GM23338 (cell line): ENCODE measurements at regions not wholly inside any gene's neighbourhood (a gene's known extent, or its start where the extent isn't known, plus 50 kb on each side); places are given as distances from the start of the nearest gene placed in this dataset.

ENCODE experiments used
- ATAC-seq: fragments of 200-7000 bp; cut with Tn5 transposase; 3 replicates; pipeline ENCODE4 v1.9.1; 2020
- DNase-seq: peaks from one replicate; pipeline ENCODE4 v3.0.0-alpha.2; 2015; ENCODE audit warnings: low spot score
- H2AFZ ChIP-seq: fragments of 200-600 bp; sonication (generic); 2 replicates; pipeline ENCODE4 v1.8.0; 2016; ENCODE audit warnings: antibody characterized with exemption, mild to moderate bottlenecking, moderate library complexity
- H3F3A ChIP-seq: fragments of 200-600 bp; sonication (generic); replicated peaks from 2 replicates; pipeline ENCODE4 v1.8.0; 2017; ENCODE audit warnings: antibody characterized with exemption, mixed run types, low read depth
- H3K27ac ChIP-seq: fragments of 200-600 bp; sonication (generic); 2 replicates; pipeline ENCODE4 v1.6.1; 2016; ENCODE audit warnings: low read depth
- H3K27me3 ChIP-seq: fragments of 200-600 bp; sonication (generic); 2 replicates; pipeline ENCODE4 v1.8.0; 2016; ENCODE audit warnings: mild to moderate bottlenecking, mixed run types, moderate library complexity; ENCODE audit not compliant: insufficient read depth
- H3K36me3 ChIP-seq: fragments of 200-600 bp; sonication (generic); 2 replicates; pipeline ENCODE4 v1.8.0; 2016; ENCODE audit warnings: mild to moderate bottlenecking; ENCODE audit not compliant: insufficient read depth
- H3K4me1 ChIP-seq: fragments of 200-600 bp; sonication (generic); 2 replicates; pipeline ENCODE4 v1.8.0; 2016; ENCODE audit warnings: mild to moderate bottlenecking, moderate library complexity; ENCODE audit not compliant: insufficient read depth
- H3K4me2 ChIP-seq: fragments of 200-600 bp; sonication (generic); 2 replicates; pipeline ENCODE4 v1.7.1; 2017; ENCODE audit warnings: mixed run types
- H3K4me3 ChIP-seq: fragments of 200-600 bp; sonication (generic); 2 replicates; pipeline ENCODE4 v1.6.1; 2016; ENCODE audit warnings: mixed run types
- H3K79me2 ChIP-seq: fragments of 200-600 bp; sonication (generic); replicated peaks from 2 replicates; pipeline ENCODE4 v1.8.0; 2017; ENCODE audit warnings: mild to moderate bottlenecking; ENCODE audit not compliant: insufficient read depth
- H3K9me2 ChIP-seq: fragments of 200-600 bp; sonication (generic); 2 replicates; pipeline ENCODE4 v1.8.0; 2017; ENCODE audit not compliant: insufficient read depth
- H4K20me1 ChIP-seq: fragments of 200-600 bp; sonication (generic); replicated peaks from 2 replicates; pipeline ENCODE4 v1.8.0; 2017; ENCODE audit warnings: mild to moderate bottlenecking; ENCODE audit not compliant: insufficient read depth
- H3K27ac Mint-ChIP-seq: 2 replicates; pipeline ENCODE4 v1.8.0; 2020; ENCODE audit warnings: inconsistent platforms, mild to moderate bottlenecking, moderate library complexity, mixed read lengths
- H3K27me3 Mint-ChIP-seq: 3 replicates; pipeline ENCODE4 v1.8.0; 2022; ENCODE audit warnings: low read depth, mild to moderate bottlenecking, moderate library complexity, mixed read lengths, inconsistent platforms; ENCODE audit not compliant: insufficient read depth, poor library complexity
- H3K36me3 Mint-ChIP-seq: 3 replicates; pipeline ENCODE4 v1.8.0; 2021; ENCODE audit warnings: low read depth, mild to moderate bottlenecking, inconsistent platforms, moderate library complexity, mixed read lengths
- H3K4me1 Mint-ChIP-seq: 3 replicates; pipeline ENCODE4 v1.8.0; 2020; ENCODE audit warnings: mild to moderate bottlenecking, inconsistent platforms, mixed read lengths
- H3K4me3 Mint-ChIP-seq: 3 replicates; pipeline ENCODE4 v1.8.0; 2021; ENCODE audit warnings: moderate library complexity, mild to moderate bottlenecking, inconsistent platforms, mixed read lengths
- H3K9me3 Mint-ChIP-seq: 3 replicates; pipeline ENCODE4 v1.8.0; 2020; ENCODE audit warnings: moderate library complexity, mild to moderate bottlenecking, inconsistent platforms, mixed read lengths
- CREB1 ChIP-seq: fragments of 250-450 bp; sonication (Bioruptor Pico); IDR thresholded peaks from 2 replicates; pipeline ENCODE4 v1.5.0; 2020; ENCODE audit warnings: low read depth, mild to moderate bottlenecking, moderate library complexity
- CTCF ChIP-seq, 2 experiments: fragments of 200-600 bp in 1 of 2; sonication (generic) in 1 of 2; conservative IDR thresholded peaks; 2 replicates each; pipeline versions ENCODE4 v1.5.1 to v1.6.1; 2016 to 2017; ENCODE audit warnings: antibody characterized with exemption in 2 of 2, low read depth in 2 of 2, mild to moderate bottlenecking in 2 of 2, moderate library complexity in 1 of 2
- ETS1 ChIP-seq: IDR thresholded peaks from 2 replicates; pipeline ENCODE4 v1.6.1; 2016; ENCODE audit warnings: antibody characterized with exemption
- EZH2 ChIP-seq: fragments of 200-600 bp; sonication (generic); IDR thresholded peaks from one replicate; pipeline ENCODE4 v1.8.0; 2017; ENCODE audit warnings: antibody characterized with exemption, mild to moderate bottlenecking, low read depth; ENCODE audit not compliant: unreplicated experiment
- EZH2phosphoT487 ChIP-seq: fragments of 200-600 bp; sonication (generic); IDR thresholded peaks from one replicate; pipeline ENCODE4 v1.8.1; 2018; ENCODE audit warnings: antibody characterized with exemption; ENCODE audit not compliant: unreplicated experiment
- JUNB ChIP-seq: IDR thresholded peaks from one replicate; pipeline ENCODE4 v1.6.1; 2016; ENCODE audit warnings: antibody characterized with exemption; ENCODE audit not compliant: unreplicated experiment
- NANOG ChIP-seq: IDR thresholded peaks from 2 replicates; pipeline ENCODE4 v1.6.1; 2016; ENCODE audit warnings: antibody characterized with exemption, borderline replicate concordance
- POLR2AphosphoS5 ChIP-seq: IDR thresholded peaks from 2 replicates; pipeline ENCODE4 v1.6.1; 2016; ENCODE audit warnings: antibody characterized with exemption, low read depth
- REST ChIP-seq: IDR thresholded peaks from one replicate; pipeline ENCODE4 v1.6.1; 2018; ENCODE audit warnings: antibody characterized with exemption; ENCODE audit not compliant: unreplicated experiment
- STAT1 ChIP-seq: IDR thresholded peaks from one replicate; pipeline ENCODE4 v1.6.1; 2016; ENCODE audit warnings: antibody characterized with exemption; ENCODE audit not compliant: unreplicated experiment
- ZNF114 ChIP-seq: fragments of 250-450 bp; sonication (Bioruptor Pico); IDR thresholded peaks from 2 replicates; pipeline ENCODE4 v1.5.0; 2020; ENCODE audit warnings: mild to moderate bottlenecking, moderate library complexity
- ZNF331 ChIP-seq: fragments of 250-450 bp; sonication (Bioruptor Pico); IDR thresholded peaks from 2 replicates; pipeline ENCODE4 v1.5.0; 2020; ENCODE audit warnings: low read depth, mild to moderate bottlenecking, moderate library complexity
- ZNF462 ChIP-seq: fragments of 250-450 bp; sonication (Bioruptor Pico); IDR thresholded peaks from 2 replicates; pipeline ENCODE4 v1.5.0; 2020; ENCODE audit warnings: mild to moderate bottlenecking, moderate library complexity

GRCh38 chr6:53734473-53735299 is 60.1 kb upstream of the LRRC1 start:
- Histone ChIP-seq H3K27me3 (no peaks in the 10 kb centered on the region), H3K4me3 (no peak overlapping the region), H3K9me2 (no peaks in the 10 kb centered on the region), H3K79me2 (no peaks in the 10 kb centered on the region), H3F3A (no peaks in the 10 kb centered on the region), H2AFZ (no peak overlapping the region), H3K27ac (no peak overlapping the region), H3K4me2 (no peak overlapping the region), H4K20me1 (no peaks in the 10 kb centered on the region), H3K4me1 (peaks cover 8% of the 10 kb centered on the region; the same call in 1 of the 2 replicates), H3K36me3 (no peaks in the 10 kb centered on the region)
- Mint-ChIP-seq H3K4me3 (no peak overlapping the region), H3K27ac (no peak overlapping the region), H3K27me3 (peaks cover 2% of the 10 kb centered on the region), H3K9me3 (no peaks in the 10 kb centered on the region), H3K36me3 (no peaks in the 10 kb centered on the region), H3K4me1 (peaks cover 13% of the 10 kb centered on the region)
- ATAC-seq (peak; percentile 98), DNase-seq (peak; percentile 80)
- TF ChIP-seq STAT1: no peak
- no peak for TF ChIP-seq POLR2AphosphoS5
- no peak for TF ChIP-seq REST
- TF ChIP-seq CREB1: no peak
- TF ChIP-seq JUNB: no peak
- TF ChIP-seq ZNF114 (CRISPR knock-in tag): no peak
- TF ChIP-seq ZNF331 (CRISPR knock-in tag): no peak
- TF ChIP-seq EZH2: no peak
- TF ChIP-seq EZH2phosphoT487: no peak
- TF ChIP-seq ETS1: no peak
- TF ChIP-seq CTCF (conservative IDR thresholded peaks at IDR 0.05; ENCODE audit: low read depth in 2 of 2): peak; percentile 77 to 86
- no peak for TF ChIP-seq NANOG
- TF ChIP-seq ZNF462 (CRISPR knock-in tag): peak; percentile 79; the same call in 1 of the 2 replicates
